ENCODE measurements at regions not wholly inside any gene's neighbourhood (a gene's known extent, or its start where the extent isn't known, plus 50 kb on each side); places are given as distances from the start of the nearest gene placed in this dataset.

DNA sequence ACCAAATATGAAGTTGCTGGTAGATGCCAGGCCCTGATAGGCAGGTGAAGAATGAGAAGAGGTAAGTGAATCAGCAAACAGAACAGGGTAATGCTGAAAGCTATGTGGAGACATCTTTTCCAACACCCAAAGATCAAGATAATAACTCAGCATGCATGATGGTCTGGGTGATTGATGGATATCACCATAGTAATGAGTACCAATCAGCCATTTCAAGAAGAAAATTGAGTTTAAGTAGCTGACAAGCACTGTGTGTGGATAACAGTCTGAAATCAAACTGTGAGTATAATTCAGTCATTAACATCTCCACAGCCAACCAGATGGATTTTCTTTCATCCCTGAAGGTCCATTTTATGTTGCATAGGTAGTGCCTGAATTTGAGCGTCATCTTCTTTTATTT is 289.6 kb upstream of the SMIM31 start:
- TF ChIP-seq CTCF (IDR thresholded peaks at IDR 0.05), result no peak
- DNase-seq (no peak), ATAC-seq (no peak)
- Histone ChIP-seq H3K4me1 (ENCODE audit: low read depth) (no peaks in the 10 kb centered on the region), H3K36me3 (ENCODE audit: low read depth) (no peaks in the 10 kb centered on the region), H3K4me3 (no peak overlapping the region), H3K9me3 (no peaks in the 10 kb centered on the region)
- intact Hi-C loops (cut with DNase I, micrococcal nuclease), result no loop called here

- Histone ChIP-seq H3K36me3 (ENCODE audit: low read depth) (no peaks in the 10 kb centered on the region), H3K9me3 (no peaks in the 10 kb centered on the region), H3K4me1 (ENCODE audit: low read depth) (no peaks in the 10 kb centered on the region), H3K4me3 (no peak overlapping the region)
- no peak for ATAC-seq
- intact Hi-C loops (cut with DNase I, micrococcal nuclease), result no loop called here
- no peak for DNase-seq
- TF ChIP-seq CTCF (IDR thresholded peaks at IDR 0.05), result no peak
Observed at GRCh38 chr4:164467493-164467892, 286.4 kb upstream of the SMIM31 start.

DNA sequence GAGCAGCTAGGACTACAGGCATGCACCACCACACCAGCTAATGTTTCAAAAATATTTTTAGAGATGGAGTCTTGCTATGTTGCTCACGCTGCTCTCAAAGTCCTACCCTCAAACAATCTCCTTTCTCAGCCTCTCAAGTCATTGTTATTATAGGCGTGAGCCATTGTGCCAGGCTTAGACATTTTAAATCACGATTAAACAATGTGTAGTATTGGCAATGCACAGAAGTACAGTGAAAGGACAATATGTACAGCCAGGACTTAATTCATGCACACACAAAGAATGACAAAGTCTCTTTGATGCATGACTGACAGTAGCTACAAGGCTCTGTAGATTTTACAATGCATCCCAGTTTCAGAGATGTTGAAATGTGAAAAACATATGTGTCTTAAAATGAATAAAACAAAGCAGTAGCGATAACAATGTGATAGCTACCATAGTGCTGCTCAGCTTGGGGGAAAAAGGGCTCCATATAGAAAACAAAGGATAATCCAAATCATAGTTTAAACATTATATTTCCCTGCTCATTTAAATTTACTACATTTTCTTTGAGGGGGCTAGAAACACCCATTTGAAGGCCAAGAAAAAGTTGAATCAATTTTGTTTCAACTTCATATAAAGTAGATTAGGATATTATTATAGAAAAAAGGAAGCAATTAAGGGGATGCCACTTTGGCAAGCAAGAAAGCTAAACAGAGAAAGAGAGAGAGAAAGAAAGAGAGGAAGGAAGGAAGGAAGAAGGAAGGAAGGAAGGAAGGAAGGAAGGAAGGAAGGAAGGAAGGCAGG is 272.4 kb upstream of the SMIM31 start:
- intact Hi-C loops (cut with DNase I, micrococcal nuclease), result no loop called here
- no peaks in the 10 kb centered on the region for H3K9me3 ChIP-seq
- TF ChIP-seq CTCF (IDR thresholded peaks at IDR 0.05), result no peak
- no peak for ATAC-seq
- no peak for DNase-seq
- H3K4me1 ChIP-seq (ENCODE audit: low read depth), result no peaks in the 10 kb centered on the region
- no peak overlapping the region for H3K4me3 ChIP-seq
- H3K36me3 ChIP-seq (ENCODE audit: low read depth), result no peaks in the 10 kb centered on the region

DNA sequence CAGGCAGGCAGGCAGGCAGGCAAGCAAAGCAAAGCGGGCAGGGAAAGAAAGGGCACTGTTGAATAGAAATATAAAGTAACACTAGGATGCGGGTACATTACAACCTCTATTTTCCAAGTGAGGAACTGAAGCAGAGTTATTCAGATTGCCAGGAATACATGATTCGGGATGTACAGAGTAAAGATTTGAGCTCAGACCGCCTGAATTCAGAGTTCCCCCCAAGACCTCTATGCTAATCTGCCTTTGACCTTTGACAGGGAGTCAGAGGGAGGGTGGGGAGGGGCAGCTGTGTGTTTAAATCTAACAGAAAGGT is 271.9 kb upstream of the SMIM31 start:
- no peak for ATAC-seq
- TF ChIP-seq CTCF (IDR thresholded peaks at IDR 0.05), result no peak
- Histone ChIP-seq H3K4me3 (no peak overlapping the region), H3K4me1 (ENCODE audit: low read depth) (no peaks in the 10 kb centered on the region), H3K9me3 (no peaks in the 10 kb centered on the region), H3K36me3 (ENCODE audit: low read depth) (no peaks in the 10 kb centered on the region)
- no peak for DNase-seq
- intact Hi-C loops (cut with DNase I, micrococcal nuclease), result no loop called here

GRCh38 chr4:164482758-164483157 is 271.2 kb upstream of the SMIM31 start:
- DNase-seq (no peak), ATAC-seq (no peak)
- Histone ChIP-seq H3K4me1 (ENCODE audit: low read depth) (no peaks in the 10 kb centered on the region), H3K36me3 (ENCODE audit: low read depth) (no peaks in the 10 kb centered on the region), H3K9me3 (no peaks in the 10 kb centered on the region), H3K4me3 (no peak overlapping the region)
- intact Hi-C loops (cut with DNase I, micrococcal nuclease), result no loop called here
- no peak for TF ChIP-seq CTCF (IDR thresholded peaks at IDR 0.05)

- intact Hi-C loops (cut with DNase I, micrococcal nuclease), result no loop called here
- H3K4me3 ChIP-seq, result no peak overlapping the region
- ATAC-seq (no peak), DNase-seq (no peak)
- no peaks in the 10 kb centered on the region for H3K9me3 ChIP-seq
- H3K4me1 ChIP-seq (ENCODE audit: low read depth), result no peaks in the 10 kb centered on the region
- TF ChIP-seq CTCF (IDR thresholded peaks at IDR 0.05), result no peak
- H3K36me3 ChIP-seq (ENCODE audit: low read depth), result no peaks in the 10 kb centered on the region
Observed at GRCh38 chr4:164483711-164484110, 270.2 kb upstream of the SMIM31 start.
